Fibroblast of peridontal ligament (primary cell): ENCODE measurements at regions not wholly inside any gene's neighbourhood (a gene's known extent, or its start where the extent isn't known, plus 50 kb on each side); places are given as distances from the start of the nearest gene placed in this dataset.
A peak's percentile ranks its signal among the peaks of the same experiment; 100 is the strongest.

Experiments used
- DNase-seq: peaks from one replicate; pipeline ENCODE4 v3.0.0-alpha.2; 2010; ENCODE audit errors: extremely low read depth

GRCh38 chr4:149296503-149296902, 519.1 kb downstream of the IQCM start:
- DNase-seq, result no peak

GRCh38 chr4:149296084-149296483, 519.6 kb downstream of the IQCM start:
- DNase-seq, result no peak

GRCh38 chr4:149294601-149295000, 521.0 kb downstream of the IQCM start:
- DNase-seq, result no peak

GRCh38 chr4:149293046-149293649, 522.5 kb downstream of the IQCM start:
- no peak for DNase-seq

- DNase-seq, result no peak
Measured at GRCh38 chr4:149292425-149293007, 523.1 kb downstream of the IQCM start.

- DNase-seq, result peak; percentile 1
Measured at GRCh38 chr4:149291463-149291862, 524.2 kb downstream of the IQCM start.

GRCh38 chr4:149280806-149281205, 534.8 kb downstream of the IQCM start:
- peak; percentile 29 for DNase-seq

- DNase-seq, result no peak
Measured at GRCh38 chr4:149279776-149280175, 535.9 kb downstream of the IQCM start.

GRCh38 chr4:149279331-149279730, 536.3 kb downstream of the IQCM start:
- no peak for DNase-seq

GRCh38 chr4:149277705-149278104, 537.9 kb downstream of the IQCM start:
- DNase-seq, result no peak

- DNase-seq, result no peak
Measured at GRCh38 chr4:149269835-149270234, 545.8 kb downstream of the IQCM start.

- DNase-seq, result no peak
Measured at GRCh38 chr4:149266301-149266700, 549.3 kb downstream of the IQCM start.

GRCh38 chr4:149265645-149266044, 550.0 kb downstream of the IQCM start:
- no peak for DNase-seq

- peak; percentile 72 for DNase-seq
Measured at GRCh38 chr4:149264093-149264733, 551.4 kb downstream of the IQCM start.

GRCh38 chr4:149248191-149248764, 567.4 kb downstream of the IQCM start:
- no peak for DNase-seq

- no peak for DNase-seq
Measured at GRCh38 chr4:149247164-149247563, 568.5 kb downstream of the IQCM start.

GRCh38 chr4:149245333-149245732, 570.3 kb downstream of the IQCM start:
- no peak for DNase-seq

GRCh38 chr4:149238097-149238496, 577.5 kb downstream of the IQCM start:
- DNase-seq, result no peak

- no peak for DNase-seq
Measured at GRCh38 chr4:149234798-149235197, 580.8 kb downstream of the IQCM start.

- DNase-seq, result no peak
Measured at GRCh38 chr4:149223659-149224058, 592.0 kb downstream of the IQCM start.

- DNase-seq, result no peak
Measured at GRCh38 chr4:149218672-149219071, 597.0 kb downstream of the IQCM start.

- no peak for DNase-seq
Measured at GRCh38 chr4:149214301-149214700, 601.3 kb downstream of the IQCM start.

- no peak for DNase-seq
Measured at GRCh38 chr4:149211876-149212275, 603.8 kb downstream of the IQCM start.
